ENCODE measurements at regions not wholly inside any gene's neighbourhood (a gene's known extent, or its start where the extent isn't known, plus 50 kb on each side); places are given as distances from the start of the nearest gene placed in this dataset.

DNA sequence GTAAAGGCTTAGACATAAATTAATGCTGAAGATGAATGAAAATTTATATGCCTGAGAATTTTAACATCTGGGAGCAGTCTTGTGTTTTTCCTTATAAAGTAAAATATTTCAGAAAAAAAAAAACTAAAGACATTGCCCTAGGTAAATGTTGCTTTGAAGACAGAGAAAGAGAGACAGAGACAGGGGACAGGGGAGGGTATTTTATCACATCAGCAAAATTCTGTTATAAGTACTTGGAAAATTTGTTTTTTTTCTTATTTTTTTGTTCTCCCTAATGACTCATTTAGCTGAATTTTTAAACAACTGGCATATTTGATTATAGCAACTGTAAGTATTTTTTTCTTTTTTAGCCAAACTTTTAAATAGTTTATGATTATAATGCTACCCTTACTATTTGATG lies 1540.6 kb upstream of the GBE1 start:
- ATAC-seq (no peak), DNase-seq (no peak)
- intact Hi-C loops (cut with DNase I) = no loop called here

DNA sequence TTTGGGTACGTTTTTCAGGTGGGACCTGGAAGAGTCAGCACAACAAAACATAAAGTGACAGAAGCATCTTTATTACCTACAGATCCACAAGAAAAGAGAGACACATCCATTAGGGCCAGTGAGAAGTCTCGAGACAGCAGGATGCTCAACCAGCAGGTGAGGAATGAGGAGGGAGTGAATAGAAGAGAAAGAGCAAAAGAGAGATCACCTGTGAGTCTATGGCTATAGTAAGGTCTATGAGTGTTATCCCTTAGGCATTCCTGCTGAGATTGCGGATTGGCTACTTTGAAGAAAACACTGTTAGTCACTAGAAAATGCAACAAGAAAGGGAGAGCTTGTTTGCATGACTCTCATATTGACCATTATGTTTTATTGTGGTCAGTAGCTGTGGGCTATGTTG lies 1556.2 kb upstream of the GBE1 start:
- intact Hi-C loops (cut with DNase I) = no loop called here
- no peak for ATAC-seq

DNA sequence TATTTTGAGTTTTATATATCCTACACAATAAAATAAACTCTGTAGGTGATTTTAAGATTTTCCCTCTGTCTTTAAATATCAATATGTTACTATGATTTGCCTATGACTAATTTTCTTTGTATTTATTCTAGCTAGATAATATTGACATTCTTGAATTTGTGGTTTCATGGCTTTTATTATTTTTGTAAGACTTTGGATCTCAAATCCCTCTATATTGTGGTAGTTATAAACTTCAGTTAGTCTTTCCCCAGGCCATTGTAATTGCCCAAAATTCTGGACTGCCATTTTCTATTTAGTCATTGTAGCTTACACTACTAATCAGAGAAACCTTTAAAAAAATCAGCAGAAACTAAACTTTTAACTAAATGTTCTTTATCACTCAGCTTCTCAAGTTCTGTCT lies 1559.3 kb upstream of the GBE1 start:
- ATAC-seq = no peak
- intact Hi-C loops (cut with DNase I) = no loop called here
- no peak for DNase-seq

More for the DNA sequence above, 1556.2 kb upstream of the GBE1 start:
- no peak for DNase-seq

DNA sequence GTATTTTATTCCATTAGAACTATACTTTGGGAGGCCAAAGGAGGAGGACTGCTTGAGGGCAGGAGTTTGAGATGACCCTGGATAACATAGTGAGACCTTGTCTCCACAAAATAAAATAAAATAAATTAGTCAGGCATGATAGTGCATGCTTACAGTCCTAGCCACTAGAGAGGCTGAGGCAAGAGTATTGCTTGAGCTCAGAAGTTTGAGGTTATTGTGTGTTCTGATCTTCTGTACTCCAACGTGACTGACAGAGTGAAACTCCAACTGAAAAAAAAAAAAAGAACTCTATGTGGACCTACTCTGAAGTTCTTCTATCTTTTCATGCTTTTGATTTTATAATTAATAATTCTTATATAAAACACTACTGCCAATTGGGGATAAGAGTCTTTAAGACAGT lies 1560.0 kb upstream of the GBE1 start:
- intact Hi-C loops (cut with DNase I) = no loop called here
- DNase-seq = no peak

DNA sequence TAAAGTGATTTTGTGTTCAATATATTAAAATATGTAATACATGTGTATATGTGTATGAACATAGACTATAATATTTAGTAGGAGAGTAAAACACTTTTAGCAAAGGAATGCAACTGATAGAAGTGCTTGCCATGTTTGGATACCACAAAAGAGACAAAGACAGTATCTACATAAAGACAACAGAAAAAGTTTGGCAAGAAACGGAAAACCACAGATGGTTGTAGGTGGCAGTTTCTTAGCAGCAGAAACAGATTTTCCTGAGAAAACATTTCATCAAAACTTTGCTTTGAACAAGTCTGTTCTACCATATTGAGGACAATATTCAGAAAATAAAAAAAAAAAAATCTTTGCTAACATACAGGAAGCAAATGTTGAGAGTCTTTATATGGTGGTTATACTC lies 1560.4 kb upstream of the GBE1 start:
- intact Hi-C loops (cut with DNase I) = no loop called here
- DNase-seq (no peak), ATAC-seq (no peak)

More for the DNA sequence above, 1560.0 kb upstream of the GBE1 start:
- no peak for ATAC-seq

DNA sequence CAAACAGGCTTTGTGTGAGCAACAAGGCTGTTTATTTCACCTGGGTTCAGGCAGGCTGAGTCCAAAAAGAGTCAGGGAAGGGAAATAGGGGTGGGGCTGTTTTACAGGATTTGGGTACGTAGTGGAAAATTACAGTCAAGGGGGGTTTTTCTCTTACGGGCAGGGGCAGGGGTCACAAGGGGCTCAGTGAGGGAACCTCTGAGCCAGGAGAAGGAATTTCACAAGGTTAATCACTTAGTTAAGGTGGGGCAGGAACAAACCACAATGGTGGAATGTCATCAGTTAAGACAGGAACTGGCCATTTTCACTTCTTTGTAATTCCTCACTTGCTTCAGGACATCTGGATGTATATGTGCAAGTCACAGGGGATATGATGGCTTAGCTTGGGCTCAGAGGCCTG lies 1592.8 kb upstream of the GBE1 start:
- DNase-seq (no peak), ATAC-seq (no peak)
- intact Hi-C loops (cut with DNase I) = no loop called here

DNA sequence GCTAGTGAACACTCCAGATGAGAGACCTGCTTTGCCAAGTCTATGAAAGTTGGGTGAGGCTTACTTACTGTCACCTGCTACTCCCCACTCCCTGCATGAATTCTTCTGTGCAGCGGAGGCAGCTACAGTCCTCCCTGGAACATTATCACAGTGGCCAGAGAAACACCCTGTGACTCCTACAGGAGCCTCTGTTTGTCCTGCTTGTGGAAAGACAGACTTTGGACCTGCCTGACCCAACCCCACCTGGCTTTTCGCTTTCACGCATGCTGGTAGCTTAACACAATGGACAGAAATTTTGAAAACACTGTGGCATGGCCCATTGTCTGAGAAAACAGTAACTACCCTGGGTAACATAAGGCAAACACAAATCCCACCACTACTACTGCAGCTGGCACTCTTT lies 1565.5 kb upstream of the CADM2 start:
- ATAC-seq (no peak), DNase-seq (no peak)
- intact Hi-C loops (cut with DNase I) = no loop called here

DNA sequence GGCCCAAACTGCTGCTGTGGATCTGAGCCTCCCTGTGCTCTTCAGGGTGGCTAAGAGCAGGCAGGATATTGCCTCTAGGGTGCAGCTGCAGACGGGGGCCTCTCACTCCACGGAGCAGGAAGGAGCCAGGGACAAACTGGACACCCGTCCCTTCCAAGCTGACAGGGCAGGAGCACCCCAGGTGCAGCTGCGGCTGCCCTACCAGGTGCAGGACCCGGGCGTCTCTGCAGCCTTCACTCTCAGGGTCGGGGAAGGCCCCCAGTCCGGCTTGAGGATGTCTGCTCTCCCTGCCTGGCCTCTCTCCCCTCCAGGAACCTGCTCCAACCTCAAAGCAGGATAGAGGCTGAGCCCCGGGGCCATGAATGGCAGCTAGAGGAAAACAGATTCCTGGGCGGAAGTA lies 1554.9 kb upstream of the CADM2 start:
- DNase-seq (no peak), ATAC-seq (no peak)
- intact Hi-C loops (cut with DNase I) = no loop called here

DNA sequence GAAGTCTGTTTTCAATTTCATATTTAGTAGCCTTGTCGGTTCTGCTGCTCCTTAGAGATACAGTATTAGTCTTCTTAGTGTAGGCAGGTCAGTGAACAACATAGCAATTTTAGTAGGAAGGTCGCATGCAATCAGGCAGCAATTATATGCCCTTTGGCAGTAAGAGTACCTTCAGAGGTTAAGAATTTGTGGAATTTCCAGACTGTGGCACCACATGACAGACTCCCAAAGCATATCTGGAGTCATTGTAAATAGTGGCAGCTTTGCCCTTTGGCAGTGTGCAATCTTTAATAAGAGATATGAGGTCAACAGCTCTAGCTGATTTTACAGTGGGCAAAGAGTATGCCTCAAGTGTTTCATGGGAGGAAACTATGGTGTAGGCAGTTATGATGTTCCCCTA lies 1532.5 kb upstream of the CADM2 start:
- ATAC-seq (no peak), DNase-seq (no peak)
- intact Hi-C loops (cut with DNase I) = no loop called here

DNA sequence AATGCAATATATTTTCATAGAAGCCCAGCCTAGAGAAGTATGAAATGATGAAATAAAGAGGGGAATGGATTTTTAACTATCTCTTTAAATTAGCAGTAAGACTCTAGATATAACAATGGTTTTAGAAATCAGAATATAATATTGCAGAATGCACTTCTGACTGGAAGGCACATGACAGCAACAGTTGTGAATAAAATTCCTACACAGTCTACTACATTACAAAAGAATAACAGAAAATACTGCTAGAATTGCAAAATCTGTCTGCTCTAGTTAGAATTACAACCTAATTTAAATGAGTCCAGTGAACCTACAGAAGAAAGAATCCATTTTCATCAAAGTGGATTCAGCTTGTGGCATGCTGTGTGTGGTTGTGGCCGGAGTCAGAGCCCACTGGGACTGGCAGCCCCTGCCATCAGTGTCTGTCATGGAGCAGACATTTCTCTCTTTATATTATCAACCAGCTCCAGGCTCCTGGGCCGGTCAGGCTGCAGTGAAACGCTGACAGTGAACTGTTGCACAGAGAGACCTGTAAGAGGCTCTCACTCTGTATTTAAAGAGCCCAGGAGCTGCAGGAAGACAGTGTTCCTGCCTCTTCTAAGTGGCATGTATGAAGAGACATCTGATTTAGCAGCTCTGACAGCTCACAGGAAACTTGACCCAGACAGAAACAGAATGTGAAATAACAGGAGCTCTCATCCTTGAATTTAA lies 1523.8 kb upstream of the CADM2 start:
- intact Hi-C loops (cut with DNase I) = no loop called here
- no peak for ATAC-seq
- DNase-seq = no peak

DNA sequence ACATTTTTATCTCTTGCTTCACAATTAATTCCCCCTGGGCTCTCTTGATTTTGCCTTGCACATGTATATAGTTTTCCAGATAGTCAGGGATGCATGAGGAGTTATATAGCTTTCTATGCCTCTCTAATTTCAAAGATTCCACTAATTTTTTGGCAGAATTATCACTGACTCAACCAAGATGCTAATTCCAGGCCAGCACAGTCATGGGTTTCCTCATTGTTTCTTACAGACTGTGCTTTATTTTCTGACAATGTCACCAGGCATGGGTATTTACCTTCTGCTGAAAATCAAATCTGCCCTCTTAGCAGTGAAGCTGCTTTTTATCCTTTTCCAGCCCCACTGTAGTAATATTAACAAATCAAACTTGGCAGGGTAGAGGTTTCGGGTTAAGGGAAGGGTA lies 1520.6 kb upstream of the CADM2 start:
- ATAC-seq = no peak
- intact Hi-C loops (cut with DNase I) = no loop called here
- no peak for DNase-seq

DNA sequence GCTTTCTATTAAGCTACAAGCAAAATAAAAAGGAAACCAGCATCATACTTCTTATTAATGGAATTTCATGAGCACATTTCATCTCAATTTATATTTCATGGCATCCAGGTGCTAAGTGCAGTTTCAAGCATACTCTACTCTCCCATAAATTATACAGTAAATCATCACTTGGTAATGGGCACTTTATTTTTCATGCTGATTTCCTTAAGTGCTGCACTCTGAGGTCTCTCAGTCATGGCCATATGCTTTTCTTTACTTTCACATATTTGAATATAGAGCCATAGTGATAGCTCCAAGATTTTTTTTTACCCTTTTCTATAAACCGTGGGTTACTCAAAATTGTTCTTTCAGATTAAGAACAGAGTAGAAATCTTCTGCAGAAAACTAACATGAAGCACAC lies 1505.7 kb upstream of the CADM2 start:
- intact Hi-C loops (cut with DNase I) = no loop called here
- DNase-seq (no peak), ATAC-seq (no peak)

DNA sequence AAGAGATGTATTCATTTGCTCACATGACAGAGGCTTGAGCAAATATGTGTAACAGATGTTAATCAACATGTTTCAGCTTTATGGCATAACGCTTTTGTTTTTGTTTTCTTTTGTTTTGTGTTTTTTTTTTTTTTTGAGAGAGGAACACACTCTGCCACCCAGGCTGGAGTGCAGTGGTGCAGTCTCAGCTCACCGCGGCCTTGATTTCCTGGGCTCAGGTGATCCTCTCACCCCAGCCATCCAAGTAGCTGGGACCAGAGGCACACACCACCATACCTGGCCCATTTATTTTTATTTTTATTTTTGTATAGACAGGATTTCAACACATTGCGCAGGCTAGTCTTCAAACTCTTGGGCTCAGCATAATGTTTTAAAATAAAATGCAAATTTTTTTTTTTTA lies 1504.4 kb upstream of the CADM2 start:
- ATAC-seq (no peak), DNase-seq (no peak)
- intact Hi-C loops (cut with DNase I) = no loop called here

DNA sequence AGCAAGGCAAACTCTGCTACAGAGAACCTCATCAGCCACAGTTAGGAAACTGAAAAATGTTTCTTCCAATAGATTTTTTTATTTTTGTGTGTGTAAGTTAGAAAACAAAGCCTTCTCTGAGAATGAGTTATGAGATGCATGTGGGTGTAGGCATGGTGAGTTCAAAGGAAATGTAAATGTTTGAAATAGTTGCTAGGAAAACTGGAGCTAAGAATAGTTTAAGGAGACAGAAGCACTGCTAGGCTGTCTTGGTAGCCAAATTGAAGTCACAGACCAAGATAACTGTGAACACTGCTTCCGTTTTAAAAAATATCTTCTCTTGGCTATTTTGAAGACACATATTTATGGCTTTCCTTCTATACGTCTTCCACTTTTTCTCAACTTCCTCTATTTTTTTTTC lies 1501.2 kb upstream of the CADM2 start:
- ATAC-seq (no peak), DNase-seq (no peak)
- intact Hi-C loops (cut with DNase I) = no loop called here

DNA sequence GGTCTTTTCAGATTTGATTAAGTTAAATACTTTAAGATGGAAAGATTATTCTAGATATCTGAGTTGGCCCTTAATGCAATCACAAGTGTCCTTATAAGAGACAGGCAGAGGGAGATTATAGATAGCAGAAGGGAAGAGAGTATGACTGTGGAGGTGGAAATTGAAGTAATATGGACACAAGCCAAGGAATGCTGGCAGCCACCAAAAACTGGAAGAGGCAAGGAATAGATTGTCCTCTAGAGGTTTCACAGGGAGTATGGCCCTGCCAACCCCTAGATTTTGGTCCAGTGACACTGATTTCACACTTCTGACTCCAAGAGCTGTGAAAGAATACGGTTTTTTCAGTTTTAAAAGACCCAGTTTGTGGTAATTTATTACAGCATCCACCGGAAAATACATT lies 1498.7 kb upstream of the CADM2 start:
- intact Hi-C loops (cut with DNase I) = no loop called here
- no peak for ATAC-seq
- DNase-seq = no peak

DNA sequence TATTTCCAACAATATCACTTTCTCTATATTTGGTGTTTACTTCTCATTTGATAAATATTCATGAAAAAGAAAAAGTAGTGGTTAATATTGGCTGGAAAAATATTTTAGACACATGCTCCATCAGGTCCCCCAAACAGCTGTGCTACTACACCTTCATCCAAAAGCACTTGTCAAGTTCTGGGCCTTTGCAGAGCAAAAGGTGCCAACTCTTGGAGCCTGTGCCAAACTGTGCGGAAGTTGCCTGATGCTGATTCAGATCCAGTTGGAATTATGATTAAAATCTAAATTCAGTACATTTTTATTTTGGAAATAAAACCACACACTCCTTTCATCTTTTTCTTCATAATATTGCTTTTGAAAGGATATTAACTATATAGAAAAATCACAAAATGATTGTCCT lies 1497.4 kb upstream of the CADM2 start:
- ATAC-seq = no peak

DNA sequence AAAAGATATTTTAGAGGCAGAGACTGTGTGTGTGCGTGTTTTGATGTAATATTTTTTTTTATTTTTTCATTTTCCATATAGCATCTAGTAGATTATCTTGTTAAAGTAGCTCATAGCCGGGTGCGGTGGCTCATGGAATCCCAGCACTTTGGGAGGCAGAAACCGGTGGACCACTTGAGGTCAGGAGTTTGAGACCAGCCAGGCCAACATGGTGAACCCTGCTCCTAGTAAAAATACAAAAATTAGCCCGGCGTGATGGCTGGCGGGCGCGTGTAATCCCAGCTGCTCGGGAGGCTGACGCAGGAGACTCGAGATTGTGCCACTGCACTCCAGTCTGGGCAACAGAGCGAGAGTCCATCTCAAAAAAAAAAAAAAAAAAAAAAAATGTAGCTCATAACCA lies 1481.2 kb upstream of the CADM2 start:
- no peak for ATAC-seq
- intact Hi-C loops (cut with DNase I) = no loop called here
- no peak for DNase-seq

More for the DNA sequence above, 1497.4 kb upstream of the CADM2 start:
- no peak for DNase-seq
- intact Hi-C loops (cut with DNase I) = no loop called here

DNA sequence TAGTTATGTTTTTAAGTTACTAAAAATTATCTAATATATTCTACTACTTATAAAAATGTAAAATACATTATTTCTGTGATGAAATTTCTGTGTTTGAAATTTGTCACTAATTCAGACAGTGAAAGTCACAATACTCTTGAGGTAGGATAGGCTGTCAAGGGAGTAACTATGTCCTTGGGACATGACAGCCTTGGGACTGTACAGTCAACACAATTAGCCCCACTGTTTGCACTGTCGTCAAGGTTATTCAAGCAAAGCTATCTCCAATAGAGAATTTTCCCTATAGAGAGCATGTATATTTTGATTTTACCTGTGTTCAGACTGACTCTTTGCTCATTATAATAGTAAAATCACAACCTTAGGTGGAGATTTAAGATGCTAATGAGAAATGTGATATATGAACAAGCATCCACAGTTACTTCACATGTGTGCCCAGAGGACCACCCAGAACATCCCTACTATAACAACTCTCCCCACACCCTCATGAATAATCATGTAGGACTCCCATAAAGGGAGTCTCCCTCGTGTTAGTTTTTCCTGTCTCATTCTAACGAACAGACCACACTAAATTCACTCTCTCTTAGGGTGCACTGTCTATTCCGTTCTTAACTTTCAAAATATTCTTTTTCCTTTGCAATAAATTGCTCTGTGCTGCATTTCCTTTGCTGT lies 1476.3 kb upstream of the CADM2 start:
- DNase-seq = no peak
- no peak for ATAC-seq
- intact Hi-C loops (cut with DNase I) = no loop called here

DNA sequence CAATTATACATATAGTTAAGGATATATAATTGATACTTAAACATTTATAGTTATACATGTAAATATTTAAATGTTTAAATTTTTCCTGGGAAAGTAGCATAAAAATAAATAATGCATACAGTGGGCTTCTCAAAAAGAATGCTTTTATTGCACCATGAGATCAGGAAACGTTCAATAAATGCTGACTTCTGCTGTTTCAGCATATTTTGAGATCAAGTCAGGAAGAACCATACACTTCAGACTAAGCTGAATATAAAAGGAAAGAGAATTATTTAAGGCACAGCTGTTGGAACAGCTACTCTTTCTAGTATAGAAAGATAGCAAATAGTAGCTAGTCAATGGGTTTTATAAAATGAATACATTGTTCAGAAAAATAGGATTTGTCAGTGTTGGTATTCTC lies 1462.3 kb upstream of the CADM2 start:
- intact Hi-C loops (cut with DNase I) = no loop called here
- ATAC-seq (no peak), DNase-seq (no peak)

DNA sequence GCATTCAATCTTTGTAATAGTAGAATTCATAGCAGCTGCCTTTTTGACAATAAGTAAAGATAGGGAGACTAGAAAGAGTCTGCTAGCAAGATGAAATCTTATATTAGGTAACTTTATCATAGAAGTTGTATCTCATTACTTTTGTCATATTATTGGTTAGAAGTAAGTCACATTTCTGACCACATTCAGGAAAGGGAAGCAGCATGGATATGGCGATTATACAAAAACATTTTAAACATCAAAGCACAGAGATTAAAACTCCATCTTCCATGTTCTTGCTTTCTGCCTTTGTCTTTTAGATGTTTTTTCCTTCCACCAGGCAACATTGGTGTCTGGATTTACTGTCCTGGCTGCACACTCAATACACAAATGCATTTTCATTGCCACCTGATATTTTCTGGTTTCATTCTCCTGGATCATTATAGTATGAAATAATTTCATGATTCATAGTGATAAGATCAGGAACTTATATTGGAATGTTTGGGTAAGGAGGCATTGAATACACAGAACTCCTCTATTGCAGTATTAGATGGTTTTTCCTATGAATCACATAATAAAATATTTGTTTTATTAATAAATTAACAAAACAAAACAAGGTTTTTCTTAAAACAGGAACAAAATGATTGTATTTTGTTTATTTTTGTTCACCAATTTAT lies 1460.3 kb upstream of the CADM2 start:
- no peak for ATAC-seq
- no peak for DNase-seq
- intact Hi-C loops (cut with DNase I) = no loop called here

DNA sequence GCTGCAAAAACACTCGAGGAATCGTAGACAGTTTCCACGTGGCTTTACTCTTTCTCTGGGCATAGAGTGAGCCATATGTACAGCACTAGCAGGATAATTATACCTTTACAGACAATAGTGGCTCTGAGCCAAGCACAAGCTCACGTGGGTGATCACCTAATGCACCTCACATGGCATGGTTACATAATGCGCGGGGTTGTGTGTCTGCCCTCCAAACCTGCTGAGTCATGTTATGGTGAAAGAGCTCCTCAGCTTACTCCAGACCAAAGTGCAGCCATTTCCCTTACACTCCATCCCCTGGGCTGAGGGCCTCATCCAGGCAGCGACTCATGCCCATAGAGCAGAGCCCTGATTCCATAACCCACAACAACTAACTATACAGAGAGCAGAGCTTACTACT lies 1458.4 kb upstream of the CADM2 start:
- DNase-seq (no peak), ATAC-seq (no peak)
- intact Hi-C loops (cut with DNase I) = no loop called here
